ENCODE measurements at regions not wholly inside any gene's neighbourhood (a gene's known extent, or its start where the extent isn't known, plus 50 kb on each side); places are given as distances from the start of the nearest gene placed in this dataset.

DNA sequence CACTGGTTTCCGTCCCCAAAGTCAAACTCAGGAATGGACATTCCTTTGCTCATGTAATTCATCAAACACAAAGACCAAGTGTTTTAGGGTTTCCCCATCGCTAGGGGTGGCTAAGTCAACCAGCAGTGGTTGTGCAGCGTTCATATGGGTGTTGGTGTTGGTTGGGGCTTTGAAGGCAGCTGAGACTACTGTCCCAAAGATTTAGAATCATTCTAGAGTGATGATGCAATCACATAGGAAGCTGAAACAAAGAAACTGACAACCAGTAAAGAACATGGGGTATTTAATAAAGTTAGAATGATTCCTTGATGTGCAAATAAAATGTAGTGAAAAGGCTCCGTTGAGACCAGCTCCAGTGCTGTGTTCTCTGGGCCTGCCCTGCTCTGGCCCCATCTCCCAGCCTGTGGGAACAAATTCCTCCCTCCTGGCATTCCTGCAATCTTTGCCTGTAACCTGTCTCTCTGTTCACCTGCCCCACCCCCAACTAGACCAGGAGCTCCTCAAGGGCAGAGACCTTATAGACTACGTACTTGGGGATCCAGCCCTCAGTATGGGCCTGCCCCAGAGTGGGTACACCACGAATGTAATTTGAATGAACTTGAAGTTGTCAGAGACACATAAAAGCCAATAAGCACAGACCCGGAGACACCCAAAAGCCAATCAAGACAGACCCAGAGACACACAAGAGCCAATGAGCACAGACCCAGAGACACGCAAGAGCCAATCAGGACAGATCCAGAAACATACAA, 191.7 kb upstream of the TWIST2 start:
- no peak for DNase-seq

DNA sequence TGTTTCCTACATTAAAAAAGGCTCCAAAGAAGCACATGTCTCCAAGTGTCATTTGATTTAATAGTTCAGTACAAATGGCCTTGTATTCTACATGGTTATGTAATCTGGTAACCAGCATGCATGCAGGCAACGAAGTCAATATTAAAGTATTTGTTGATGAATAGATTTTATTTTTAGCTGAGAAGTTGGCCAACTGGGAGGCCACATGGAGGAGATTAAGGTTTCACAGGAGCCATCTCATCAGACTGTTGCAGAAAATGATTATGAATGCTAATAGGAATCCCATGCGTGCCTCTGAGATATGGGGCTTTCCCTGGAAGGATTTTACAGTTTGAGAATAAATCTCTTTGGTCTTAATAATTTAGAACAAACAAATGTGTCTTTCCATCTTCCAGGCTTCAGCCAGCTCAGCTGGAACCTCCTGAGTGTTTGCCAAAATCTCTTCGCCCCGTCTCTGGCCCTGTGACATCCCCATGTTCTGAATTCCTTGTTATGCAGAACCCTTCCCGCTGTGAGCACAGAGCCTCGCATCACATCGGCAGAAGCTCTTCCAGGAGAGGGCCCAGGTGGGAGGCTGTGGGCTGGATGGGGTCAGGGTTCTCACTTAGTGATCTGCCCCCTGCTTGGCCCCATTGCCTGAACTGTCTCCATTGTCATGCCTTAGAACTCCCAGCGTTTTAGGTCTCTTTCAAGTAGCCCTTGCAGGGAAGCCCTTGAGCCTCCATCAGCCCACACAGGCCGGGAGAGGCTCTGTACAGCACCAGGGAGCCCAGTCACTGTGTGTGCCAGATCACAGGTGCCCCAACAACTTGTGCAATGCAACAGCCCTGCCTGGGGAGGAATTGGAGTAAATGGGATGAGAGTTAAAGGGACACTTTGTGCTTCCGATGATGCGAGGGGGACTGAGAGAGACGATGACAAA, 190.5 kb upstream of the TWIST2 start:
- no peak for DNase-seq

DNA sequence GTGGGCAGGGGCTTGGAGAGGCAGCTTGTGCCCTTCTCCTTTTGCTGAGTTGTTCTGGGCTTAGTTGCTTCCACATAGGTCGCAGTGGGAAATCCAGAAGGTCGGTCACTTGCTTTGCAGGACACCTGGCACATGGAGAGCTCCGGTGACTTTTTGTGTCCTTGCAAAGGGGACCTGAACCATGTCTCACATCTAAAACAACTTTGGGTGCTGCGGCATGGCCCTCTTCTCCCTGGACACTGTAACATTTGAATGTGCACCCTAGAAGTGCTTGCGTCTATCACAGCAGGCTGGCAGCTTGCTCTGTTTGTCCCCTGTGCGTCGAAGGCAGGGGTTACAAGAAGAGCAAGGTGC, 189.9 kb upstream of the TWIST2 start:
- DNase-seq, result no peak

DNA sequence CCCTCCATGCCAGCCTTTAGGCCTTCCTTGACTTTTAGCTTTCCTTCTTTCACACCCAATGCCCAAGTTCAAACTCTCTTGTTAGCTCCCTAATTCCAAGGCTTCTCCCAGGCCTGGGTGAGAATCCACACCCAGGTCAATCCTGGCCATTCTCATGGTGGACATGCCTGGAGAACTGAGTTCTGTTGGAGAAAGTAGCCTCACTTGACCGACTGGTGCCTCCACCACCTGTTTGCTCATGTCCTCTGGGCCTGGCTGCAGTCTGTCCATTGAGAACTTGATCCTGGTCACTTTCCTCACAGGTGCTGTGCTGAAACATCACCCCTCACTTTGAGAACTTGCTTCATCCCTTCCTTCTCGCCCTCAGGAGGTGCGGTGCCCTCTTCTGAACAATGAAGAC, 189.1 kb upstream of the TWIST2 start:
- no peak for DNase-seq

DNA sequence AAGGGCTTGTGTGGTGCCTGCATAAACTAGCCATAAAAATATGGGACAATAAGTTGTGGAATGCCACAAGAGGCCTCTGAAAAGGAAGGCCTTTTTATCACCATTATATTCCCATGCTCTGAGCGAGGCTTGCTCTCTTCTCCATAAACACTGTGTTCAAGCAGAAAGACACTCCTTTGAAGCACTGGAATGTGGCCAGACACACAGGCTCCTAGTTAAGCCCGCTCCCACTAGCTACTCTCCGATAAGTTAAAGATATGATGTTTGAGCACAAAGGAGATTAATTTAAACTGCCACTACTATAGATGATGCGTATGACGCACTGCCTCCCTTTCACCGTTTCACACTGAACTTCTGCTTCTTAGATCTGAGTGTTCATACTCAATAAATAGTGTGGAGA, 188.7 kb upstream of the TWIST2 start:
- DNase-seq, result no peak

DNA sequence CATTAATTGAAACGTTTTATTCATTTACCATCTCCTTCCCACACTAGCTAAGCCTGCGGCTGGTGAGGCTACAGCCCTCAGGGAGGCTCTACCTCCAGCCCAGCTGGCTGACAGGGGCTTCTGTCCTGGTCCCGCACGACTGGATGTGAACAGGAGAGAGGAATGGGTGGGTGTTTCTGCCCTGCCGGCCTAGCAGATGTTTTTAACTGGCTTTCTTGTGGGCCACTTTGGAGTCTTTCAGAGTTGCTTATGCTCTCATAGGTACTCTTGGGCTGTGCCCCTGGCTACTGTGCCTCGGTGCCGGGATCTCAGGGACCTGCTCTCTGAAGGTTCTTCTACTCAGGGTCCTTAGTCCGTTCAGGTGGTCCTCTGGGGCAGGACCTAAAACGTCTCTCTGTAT, 184.3 kb upstream of the TWIST2 start:
- no peak for DNase-seq

DNA sequence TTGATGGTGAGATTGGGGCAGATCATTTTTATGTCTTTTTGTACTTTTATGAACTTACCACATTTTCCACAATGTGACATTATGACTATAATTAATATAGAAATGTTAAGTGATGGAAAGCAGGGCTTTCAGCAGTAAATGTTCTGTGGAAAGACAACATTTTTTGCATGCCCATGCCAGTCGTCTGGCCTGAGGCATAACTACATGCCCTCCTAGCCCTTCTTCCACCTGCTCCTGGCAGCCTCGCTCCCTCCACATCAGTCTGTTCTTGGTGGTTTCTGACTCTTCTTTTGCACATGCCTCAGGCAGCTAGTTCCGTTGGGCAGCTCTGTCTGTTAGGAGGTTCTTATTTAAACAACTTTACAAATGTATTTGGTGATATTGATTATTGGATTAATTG, 182.0 kb upstream of the TWIST2 start:
- DNase-seq, result no peak

DNA sequence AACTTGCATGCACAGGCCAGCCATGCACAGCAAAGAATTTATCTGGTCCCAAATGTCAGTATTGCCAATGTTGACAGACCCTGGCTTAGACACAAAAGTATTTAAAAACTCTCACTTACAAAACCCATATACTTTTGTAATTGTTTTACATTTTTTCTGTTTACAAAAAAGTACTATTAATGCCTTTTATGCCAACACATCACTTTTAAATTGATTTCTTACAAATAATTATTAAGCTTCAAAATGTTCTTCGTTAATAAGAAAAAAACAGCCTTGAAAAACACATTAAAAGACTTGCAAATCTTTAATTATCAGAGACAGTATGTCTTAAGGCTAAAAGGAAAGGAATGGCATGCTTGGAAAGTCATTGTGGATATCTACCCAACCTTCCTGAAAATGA, 181.3 kb upstream of the TWIST2 start:
- DNase-seq, result no peak

DNA sequence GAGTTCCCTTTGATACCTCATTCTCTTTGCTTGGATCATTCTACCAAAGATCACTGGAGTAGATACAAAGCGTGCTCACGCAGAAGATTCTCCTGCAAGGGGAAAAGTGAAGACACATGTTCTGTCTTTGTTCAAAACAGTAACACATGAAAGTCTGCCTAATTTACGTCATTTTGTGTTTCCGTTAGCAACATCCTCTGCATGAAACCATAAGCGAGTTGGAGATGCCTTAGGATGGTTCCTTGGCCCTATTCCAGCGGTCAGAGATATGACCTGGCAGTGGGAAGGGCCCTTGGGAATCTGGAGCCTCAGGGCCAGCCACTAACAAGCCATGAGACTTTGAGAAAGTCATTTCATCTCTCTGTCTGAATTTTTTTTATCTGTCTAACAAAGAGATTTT, 180.9 kb upstream of the TWIST2 start:
- no peak for DNase-seq

DNA sequence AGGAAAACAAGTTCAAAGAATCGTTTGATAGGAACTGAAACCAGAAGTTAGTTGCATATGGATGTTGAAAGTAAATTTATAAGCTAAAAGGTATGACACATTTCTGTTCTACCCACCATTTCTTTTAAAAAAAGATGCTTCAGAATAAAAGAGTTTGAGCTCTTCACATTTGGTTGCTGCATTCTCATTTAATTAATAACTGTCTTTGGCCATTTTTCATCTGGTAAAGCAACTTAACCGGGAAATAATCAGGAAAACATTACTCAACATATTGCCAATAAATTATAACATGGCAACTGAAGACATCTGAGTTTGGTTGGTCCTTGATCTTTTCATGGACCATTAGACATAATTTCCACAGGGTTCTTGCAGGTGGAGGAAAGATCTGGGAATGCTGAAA, 180.2 kb upstream of the TWIST2 start:
- no peak for DNase-seq

DNA sequence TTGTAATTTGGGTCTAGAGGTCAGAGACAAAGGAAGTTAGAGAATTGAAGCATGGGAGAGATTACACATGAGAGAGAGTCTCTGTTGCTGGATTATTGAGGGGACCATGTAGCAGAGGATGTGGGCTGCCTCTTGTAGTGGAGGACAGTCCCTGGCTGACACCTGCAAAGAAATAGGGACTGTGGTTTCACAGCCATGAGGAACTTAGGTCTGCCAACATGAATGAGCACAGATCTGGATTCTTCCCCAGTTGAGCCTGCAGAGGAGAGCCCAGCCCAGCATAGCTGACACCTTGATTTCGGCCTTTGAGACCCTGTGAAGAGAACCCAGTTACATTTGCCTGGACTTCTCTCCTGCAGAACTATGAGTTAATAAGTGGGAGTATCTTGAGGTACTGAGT, 179.5 kb upstream of the TWIST2 start:
- no peak for DNase-seq

DNA sequence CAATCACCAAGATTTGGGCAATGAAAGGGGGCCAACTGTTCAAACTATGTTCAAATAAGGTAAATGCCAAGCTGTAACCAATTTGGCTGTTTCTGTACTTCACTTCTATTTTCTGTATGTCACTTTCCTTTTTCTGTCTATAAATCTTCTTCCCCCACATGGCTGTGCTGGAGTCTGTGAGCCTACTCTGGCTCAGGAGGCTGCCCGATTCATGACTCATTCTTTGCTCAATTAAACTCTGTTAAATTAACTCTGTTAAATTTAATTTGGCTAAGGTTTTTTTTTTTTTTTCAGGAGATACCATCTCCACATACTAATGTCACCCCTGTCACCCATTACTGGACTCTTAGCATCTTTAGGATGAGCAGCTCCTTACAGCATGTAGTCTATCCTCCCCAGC, 178.8 kb upstream of the TWIST2 start:
- DNase-seq, result no peak

DNA sequence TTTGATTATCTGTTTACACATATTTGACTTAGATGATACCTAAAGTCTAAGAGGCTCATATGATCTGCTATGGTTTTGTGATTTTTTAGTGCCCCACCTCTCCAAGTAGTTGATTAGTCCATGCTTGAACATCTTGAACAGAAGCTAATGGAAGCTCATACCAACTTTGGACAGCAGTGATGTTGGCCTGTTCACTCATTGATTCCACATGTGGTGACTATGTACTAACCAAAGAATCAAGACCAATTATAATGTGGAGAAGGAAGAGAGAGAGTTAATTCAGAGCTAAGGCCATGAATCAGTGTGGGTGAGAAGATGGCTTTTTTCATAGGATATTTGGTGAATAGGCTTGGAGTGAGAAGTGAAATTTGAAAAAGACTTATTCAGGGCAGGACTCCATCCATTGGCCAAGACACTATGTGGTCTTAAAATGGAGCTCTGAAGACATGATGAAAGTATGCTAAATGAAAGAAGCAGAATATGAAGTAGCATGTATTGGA, 178.3 kb upstream of the TWIST2 start:
- no peak for DNase-seq

DNA sequence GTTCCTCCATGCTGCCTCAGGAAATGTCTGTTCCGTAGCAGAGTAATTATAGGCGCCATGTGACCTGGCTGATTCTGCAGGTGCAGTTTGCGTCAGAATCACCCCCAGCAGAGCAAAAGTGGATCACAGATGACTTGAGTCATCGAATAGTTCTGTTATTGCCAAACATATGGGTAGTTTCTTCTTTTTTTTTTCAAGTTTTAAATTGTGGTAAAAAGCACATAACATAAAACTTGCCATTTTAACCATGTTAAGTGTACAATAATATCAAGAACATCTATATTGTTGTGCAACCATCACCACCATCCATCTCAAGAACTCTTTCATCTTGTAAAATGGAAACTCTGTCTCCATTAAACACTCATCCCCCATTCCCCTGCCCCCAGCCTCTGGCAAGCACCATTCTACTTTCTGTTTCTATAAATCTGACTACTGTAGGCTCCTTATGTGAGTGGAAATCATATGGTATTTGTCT, 177.7 kb upstream of the TWIST2 start:
- DNase-seq, result no peak

DNA sequence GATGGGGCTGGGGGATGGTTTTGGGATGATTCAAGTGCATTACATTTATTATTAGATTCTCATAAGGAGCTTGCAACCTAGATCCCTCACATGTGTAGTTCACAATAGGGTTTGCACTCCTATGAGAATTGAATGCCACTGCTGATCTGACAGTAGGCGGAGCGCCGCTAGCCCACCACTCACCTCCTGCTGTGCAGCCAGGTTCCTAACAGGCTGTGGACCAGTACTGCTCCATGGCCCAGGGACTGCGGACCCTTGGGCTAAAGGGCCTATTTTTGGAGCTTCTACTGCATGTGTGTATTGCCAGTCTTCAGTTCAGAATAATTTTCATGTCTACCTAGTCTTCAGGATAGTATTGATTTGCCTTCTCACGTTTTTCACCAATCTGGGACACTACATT, 165.3 kb upstream of the TWIST2 start:
- DNase-seq, result no peak

DNA sequence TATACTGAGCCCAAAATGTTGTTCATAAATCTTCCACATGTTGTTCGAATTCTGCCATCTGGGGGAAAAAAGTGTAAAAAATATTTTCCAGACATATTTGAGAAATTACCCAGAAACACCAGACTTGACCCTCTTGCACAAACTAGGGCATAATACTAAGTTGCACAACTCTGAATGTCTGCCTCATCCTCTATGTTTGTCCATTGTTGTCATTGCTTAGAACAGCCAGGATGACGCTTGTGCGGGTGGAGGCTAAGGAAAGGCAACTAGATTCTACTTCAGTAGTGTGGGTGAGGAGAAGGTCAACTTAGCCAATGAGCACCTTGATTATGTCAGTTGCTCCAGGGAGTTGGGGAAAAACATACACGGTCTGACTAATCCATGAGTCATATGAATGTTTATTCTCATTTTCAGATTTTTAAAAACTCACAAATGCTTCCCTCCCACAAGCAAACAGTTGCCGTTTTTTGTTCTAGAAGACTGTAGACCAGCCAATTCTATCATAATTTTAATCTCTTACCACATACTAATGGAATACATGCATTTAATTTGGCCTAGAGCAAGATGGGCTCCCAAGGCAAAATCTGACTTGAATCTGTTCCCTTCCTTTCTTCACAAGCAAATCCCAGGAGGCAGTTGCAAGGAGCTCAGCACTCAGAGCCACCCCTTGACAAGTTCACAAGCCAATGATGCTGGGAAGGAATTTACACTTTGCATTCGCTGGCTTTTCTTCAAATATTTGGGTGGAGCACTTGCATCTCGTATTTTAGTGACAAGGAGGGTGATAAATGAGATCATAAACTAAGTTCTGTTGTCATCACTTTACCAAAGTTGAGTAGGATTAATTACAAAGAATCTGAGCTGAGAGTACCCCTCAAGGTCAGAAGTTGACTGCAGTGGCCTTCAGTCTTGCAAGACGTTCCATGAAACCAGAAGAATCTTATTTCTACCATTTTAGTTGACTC, 163.2 kb upstream of the TWIST2 start:
- peak; percentile 54 to 79 for DNase-seq

DNA sequence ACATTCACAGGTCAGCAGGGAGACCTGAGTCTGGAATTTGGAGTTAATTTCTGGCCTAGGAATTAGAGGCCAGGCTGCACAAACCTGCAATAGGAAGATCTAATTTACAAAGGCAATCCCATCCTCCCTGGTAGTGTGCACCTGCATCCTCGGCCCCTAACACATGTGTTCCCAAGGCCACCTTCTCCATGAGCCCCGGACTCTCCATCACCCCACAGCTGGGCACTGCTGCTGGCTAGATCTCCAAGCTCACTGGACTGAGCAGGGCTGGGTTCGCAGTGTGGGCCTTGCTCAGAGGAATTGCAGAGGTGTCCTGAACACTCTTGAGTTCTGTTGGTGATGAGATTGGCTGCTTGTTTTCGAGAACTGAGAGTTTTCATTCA, 162.6 kb upstream of the TWIST2 start:
- DNase-seq, result no peak

DNA sequence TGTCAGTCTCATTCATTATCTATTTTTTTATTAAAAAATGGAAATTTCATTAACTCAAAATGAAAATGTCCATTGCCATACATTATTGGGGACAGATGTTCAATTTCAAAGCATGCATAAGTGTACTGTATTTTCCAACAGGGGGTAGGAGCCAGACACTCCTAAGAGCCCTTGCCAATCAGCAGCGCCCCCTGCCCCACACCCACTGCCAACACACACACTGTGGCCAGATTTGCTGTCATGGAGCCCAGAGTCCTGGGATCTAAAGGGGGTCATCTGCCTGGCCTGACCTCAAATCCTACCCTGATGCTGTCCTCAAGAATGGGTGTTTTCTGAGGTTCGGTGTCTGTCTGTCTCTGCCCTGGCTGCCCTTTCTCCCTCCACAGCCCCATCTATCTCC, 162.2 kb upstream of the TWIST2 start:
- no peak for DNase-seq

DNA sequence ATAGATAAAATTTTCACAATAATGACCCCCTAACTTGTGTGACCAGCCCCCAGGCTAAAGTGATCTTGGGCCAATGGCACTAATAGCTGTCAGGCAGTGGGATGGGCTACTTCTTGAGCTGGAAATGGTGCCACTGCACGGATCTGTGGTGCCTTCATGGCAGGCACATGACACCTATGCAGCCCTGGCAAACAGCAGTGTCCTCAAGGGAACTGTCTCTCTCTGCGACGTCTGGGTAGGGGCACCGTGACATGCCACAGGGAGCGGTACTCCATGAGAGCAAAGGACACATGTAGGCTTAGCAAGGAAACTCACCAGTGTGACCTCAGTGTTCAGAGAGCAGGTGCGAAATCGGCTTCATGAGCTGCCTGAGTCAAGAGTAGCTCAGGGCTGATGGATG, 161.7 kb upstream of the TWIST2 start:
- DNase-seq, result no peak

DNA sequence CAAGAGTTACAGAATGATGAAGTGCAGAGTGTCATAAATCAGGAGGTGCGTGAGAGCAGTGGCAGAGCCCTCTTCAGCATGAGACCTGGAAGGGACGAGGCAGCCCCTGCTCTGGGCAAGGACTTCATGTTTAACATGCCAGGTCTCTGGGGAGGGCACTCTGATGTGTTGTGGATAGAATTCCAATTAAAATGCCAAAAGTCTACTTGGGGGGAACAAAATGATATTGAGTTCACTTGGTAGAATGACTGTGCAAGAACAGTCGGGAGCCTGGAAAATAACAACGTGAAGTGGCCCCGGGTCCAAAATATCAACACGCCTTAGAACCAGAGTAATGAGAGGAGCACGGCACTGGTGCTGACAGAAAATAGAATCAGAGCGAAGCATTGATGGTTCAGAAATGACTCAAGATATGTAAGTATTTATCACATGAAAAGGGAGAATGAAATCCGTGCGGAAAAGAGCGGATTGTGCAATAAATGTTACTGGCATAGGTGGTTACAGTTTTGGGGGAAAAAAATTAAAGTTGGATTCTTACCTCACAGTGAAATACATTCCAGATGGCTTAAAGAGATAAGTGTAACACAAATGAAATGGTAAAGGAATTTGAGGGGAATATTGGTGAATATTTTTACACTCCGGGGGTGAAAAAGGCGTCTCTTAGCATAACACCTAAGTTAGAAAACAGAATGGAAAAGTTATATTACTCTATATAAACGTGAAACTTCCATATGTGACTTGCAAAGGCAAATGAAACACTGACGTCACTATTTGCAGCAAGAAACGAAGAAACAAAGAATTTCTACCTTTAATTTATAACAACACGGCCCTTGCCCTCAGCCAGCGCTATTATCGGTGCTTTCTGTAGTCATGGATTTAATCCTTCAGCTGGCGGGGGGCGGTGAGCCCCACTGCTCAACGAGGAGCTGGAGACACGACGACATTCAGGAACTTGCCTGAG, 159.4 kb upstream of the TWIST2 start:
- no peak for DNase-seq

DNA sequence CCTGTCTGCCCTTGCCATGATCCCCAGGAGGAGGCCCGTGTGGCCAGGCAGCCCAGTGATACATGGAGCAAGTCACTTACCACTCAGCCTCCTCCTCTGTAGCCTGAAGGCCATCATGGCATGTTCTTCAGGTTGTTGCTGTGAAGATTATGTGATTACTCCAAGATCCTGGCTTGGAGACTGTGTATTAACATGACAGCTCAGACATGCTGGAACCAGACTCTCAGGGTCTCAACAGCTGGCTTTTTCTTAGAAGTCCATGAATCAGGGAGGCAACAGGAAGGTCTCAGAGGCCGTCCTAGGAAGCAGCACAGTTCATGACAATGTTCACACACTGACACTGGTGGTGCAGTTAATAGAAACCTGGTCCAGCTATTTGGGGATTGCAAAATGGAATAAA, 158.6 kb upstream of the TWIST2 start:
- DNase-seq, result no peak
